Esophagus squamous epithelium (tissue), 4 donors: ENCODE measurements at regions not wholly inside any gene's neighbourhood (a gene's known extent, or its start where the extent isn't known, plus 50 kb on each side); places are given as distances from the start of the nearest gene placed in this dataset.

Experiments used
- CTCF ChIP-seq, 6 experiments: fragments of 450-650 bp in 4 of 6; fragments of 200-600 bp in 2 of 6; sonication (generic) in 2 of 6; IDR thresholded peaks; one replicate each; pipeline ENCODE4 v1.5.1; 2016 to 2019; ENCODE audit warnings: antibody characterized with exemption in 6 of 6, mild to moderate bottlenecking in 4 of 6, moderate library complexity in 4 of 6
- POLR2A ChIP-seq, 4 donors: fragments of 450-650 bp; IDR thresholded peaks; one replicate each; pipeline ENCODE4 v1.6.1; 2017; ENCODE audit warnings: antibody characterized with exemption in 4 of 4, mild to moderate bottlenecking in 4 of 4, moderate library complexity in 3 of 4

DNA sequence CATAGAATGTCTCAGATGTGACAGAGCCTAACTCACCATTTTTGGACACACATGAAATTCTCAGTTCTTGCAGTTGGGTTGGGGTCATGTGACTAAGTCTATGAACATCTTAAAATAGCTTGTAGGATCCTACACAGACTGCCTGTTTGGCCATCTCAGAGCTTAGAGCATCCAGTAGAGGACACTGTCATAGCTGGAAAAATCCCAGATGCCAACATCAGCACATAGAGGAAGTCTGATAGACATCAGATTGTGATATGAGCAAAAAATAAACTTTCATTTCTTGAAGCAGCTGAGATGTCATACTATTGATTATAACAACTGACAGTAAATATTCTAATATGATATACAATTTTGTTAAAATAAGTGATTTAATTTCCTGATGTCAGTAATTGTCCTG is 207.1 kb downstream of the TRAM1L1 start:
- TF ChIP-seq CTCF (IDR thresholded peaks at IDR 0.05): no peak
- TF ChIP-seq POLR2A (IDR thresholded peaks at IDR 0.05): no peak
